D341Med (cell line): ENCODE measurements at regions not wholly inside any gene's neighbourhood (a gene's known extent, or its start where the extent isn't known, plus 50 kb on each side); places are given as distances from the start of the nearest gene placed in this dataset.

Experiments used
- DNase-seq: peaks from one replicate; pipeline ENCODE4 v3.0.0; 2012; ENCODE audit warnings: low spot score

- no peak for DNase-seq
Measured at GRCh38 chr1:56073206-56073605, 506.2 kb downstream of the PLPP3 start.

GRCh38 chr1:56072310-56072709 lies 507.1 kb downstream of the PLPP3 start:
- DNase-seq = no peak

- DNase-seq = no peak
Measured at GRCh38 chr1:56071351-56071750, 508.0 kb downstream of the PLPP3 start.

- no peak for DNase-seq
Measured at GRCh38 chr1:56070601-56071000, 508.8 kb downstream of the PLPP3 start.

- no peak for DNase-seq
Measured at GRCh38 chr1:56069824-56070223, 509.5 kb downstream of the PLPP3 start.

GRCh38 chr1:56068908-56069307 lies 510.5 kb downstream of the PLPP3 start:
- DNase-seq = no peak

GRCh38 chr1:56068210-56068609 lies 511.2 kb downstream of the PLPP3 start:
- no peak for DNase-seq

GRCh38 chr1:56065729-56066128 lies 513.6 kb downstream of the PLPP3 start:
- no peak for DNase-seq

GRCh38 chr1:56064705-56065104 lies 514.7 kb downstream of the PLPP3 start:
- DNase-seq = no peak

- DNase-seq = no peak
Measured at GRCh38 chr1:56063461-56063860, 515.9 kb downstream of the PLPP3 start.

- no peak for DNase-seq
Measured at GRCh38 chr1:56062625-56063024, 516.7 kb downstream of the PLPP3 start.

GRCh38 chr1:56061824-56062223 lies 517.5 kb downstream of the PLPP3 start:
- DNase-seq = no peak

- no peak for DNase-seq
Measured at GRCh38 chr1:56060906-56061305, 518.5 kb downstream of the PLPP3 start.

- no peak for DNase-seq
Measured at GRCh38 chr1:56057466-56058405, 521.6 kb downstream of the PLPP3 start.

GRCh38 chr1:56056438-56057287 lies 522.7 kb downstream of the PLPP3 start:
- no peak for DNase-seq

GRCh38 chr1:56054959-56055358 lies 524.4 kb downstream of the PLPP3 start:
- no peak for DNase-seq

- no peak for DNase-seq
Measured at GRCh38 chr1:56052041-56052440, 527.3 kb downstream of the PLPP3 start.

- DNase-seq = no peak
Measured at GRCh38 chr1:56050911-56051310, 528.5 kb downstream of the PLPP3 start.

- DNase-seq = no peak
Measured at GRCh38 chr1:56045477-56045876, 533.9 kb downstream of the PLPP3 start.

GRCh38 chr1:56045062-56045461 lies 534.3 kb downstream of the PLPP3 start:
- DNase-seq = no peak

GRCh38 chr1:56036479-56036878 lies 542.9 kb downstream of the PLPP3 start:
- DNase-seq = no peak

GRCh38 chr1:56034847-56035481 lies 544.4 kb downstream of the PLPP3 start:
- no peak for DNase-seq

GRCh38 chr1:56034222-56034621 lies 545.1 kb downstream of the PLPP3 start:
- no peak for DNase-seq
